Embryonic facial prominence (tissue), 1 donor: ENCODE measurements at regions not wholly inside any gene's neighbourhood (a gene's known extent, or its start where the extent isn't known, plus 50 kb on each side); places are given as distances from the start of the nearest gene placed in this dataset.

Experiments
- DNase-seq: peaks from one replicate; pipeline ENCODE4 v3.0.0-alpha.2; 2016; ENCODE audit errors: extremely low spot score

GRCh38 chr2:149744865-149745264 lies 157.3 kb upstream of the MMADHC start:
- no peak for DNase-seq

GRCh38 chr2:149743842-149744448 lies 156.4 kb upstream of the MMADHC start:
- no peak for DNase-seq

GRCh38 chr2:149741646-149742045 lies 154.1 kb upstream of the MMADHC start:
- no peak for DNase-seq

GRCh38 chr2:149740490-149740889 lies 152.9 kb upstream of the MMADHC start:
- DNase-seq: no peak

- no peak for DNase-seq
Measured at GRCh38 chr2:149739883-149740265, 152.3 kb upstream of the MMADHC start.

- DNase-seq: no peak
Measured at GRCh38 chr2:149739171-149739882, 151.8 kb upstream of the MMADHC start.

GRCh38 chr2:149738767-149739166 lies 151.2 kb upstream of the MMADHC start:
- no peak for DNase-seq

- no peak for DNase-seq
Measured at GRCh38 chr2:149737896-149738295, 150.3 kb upstream of the MMADHC start.

GRCh38 chr2:149735237-149735958 lies 147.8 kb upstream of the MMADHC start:
- DNase-seq: no peak

GRCh38 chr2:149733936-149734685 lies 146.5 kb upstream of the MMADHC start:
- DNase-seq: no peak

GRCh38 chr2:149732730-149733290 lies 145.2 kb upstream of the MMADHC start:
- DNase-seq: no peak

GRCh38 chr2:149732001-149732685 lies 144.6 kb upstream of the MMADHC start:
- no peak for DNase-seq

- no peak for DNase-seq
Measured at GRCh38 chr2:149731079-149731478, 143.5 kb upstream of the MMADHC start.

- no peak for DNase-seq
Measured at GRCh38 chr2:149729586-149729985, 142.0 kb upstream of the MMADHC start.

GRCh38 chr2:149727927-149728326 lies 140.4 kb upstream of the MMADHC start:
- no peak for DNase-seq

GRCh38 chr2:149725234-149725633 lies 137.7 kb upstream of the MMADHC start:
- DNase-seq: no peak

- no peak for DNase-seq
Measured at GRCh38 chr2:149724091-149724490, 136.5 kb upstream of the MMADHC start.

- no peak for DNase-seq
Measured at GRCh38 chr2:149720615-149721014, 133.0 kb upstream of the MMADHC start.

GRCh38 chr2:149719695-149720094 lies 132.1 kb upstream of the MMADHC start:
- no peak for DNase-seq

- DNase-seq: no peak
Measured at GRCh38 chr2:149716687-149717086, 129.1 kb upstream of the MMADHC start.

- no peak for DNase-seq
Measured at GRCh38 chr2:149715894-149716293, 128.3 kb upstream of the MMADHC start.
